ENCODE measurements at regions not wholly inside any gene's neighbourhood (a gene's known extent, or its start where the extent isn't known, plus 50 kb on each side); places are given as distances from the start of the nearest gene placed in this dataset.

GRCh38 chr1:238027366-238027765 lies 136.6 kb upstream of the ZP4 start:
- FAIRE-seq (no peak), DNase-seq (ENCODE audit: extremely low spot score, insufficient read length, low read depth) (no peak)

GRCh38 chr1:238023137-238023536 lies 132.4 kb upstream of the ZP4 start:
- DNase-seq (ENCODE audit: extremely low spot score, insufficient read length, low read depth) (no peak), FAIRE-seq (no peak)

- DNase-seq (ENCODE audit: extremely low spot score, insufficient read length, low read depth), result no peak
- no peak for FAIRE-seq
Measured at GRCh38 chr1:238018214-238018613, 127.5 kb upstream of the ZP4 start.

GRCh38 chr1:238006779-238007178 lies 116.1 kb upstream of the ZP4 start:
- FAIRE-seq (no peak), DNase-seq (ENCODE audit: extremely low spot score, insufficient read length, low read depth) (no peak)

GRCh38 chr1:238005116-238005515 lies 114.4 kb upstream of the ZP4 start:
- no peak for FAIRE-seq

GRCh38 chr1:238001818-238002217 lies 111.1 kb upstream of the ZP4 start:
- DNase-seq (ENCODE audit: extremely low spot score, insufficient read length, low read depth) (no peak), FAIRE-seq (no peak)

More at GRCh38 chr1:238005116-238005515, 114.4 kb upstream of the ZP4 start:
- no peak for DNase-seq (ENCODE audit: extremely low spot score, insufficient read length, low read depth)

GRCh38 chr1:237999426-238000052 lies 108.8 kb upstream of the ZP4 start:
- no peak for FAIRE-seq

GRCh38 chr1:237998581-237998980 lies 107.9 kb upstream of the ZP4 start:
- DNase-seq (ENCODE audit: extremely low spot score, insufficient read length, low read depth) (no peak), FAIRE-seq (no peak)

More at GRCh38 chr1:237999426-238000052, 108.8 kb upstream of the ZP4 start:
- DNase-seq (ENCODE audit: extremely low spot score, insufficient read length, low read depth), result no peak

GRCh38 chr1:237983496-237983895 lies 92.8 kb upstream of the ZP4 start:
- no peak for DNase-seq (ENCODE audit: extremely low spot score, insufficient read length, low read depth)
- FAIRE-seq, result no peak

GRCh38 chr1:237981223-237981622 lies 90.5 kb upstream of the ZP4 start:
- no peak for FAIRE-seq
- DNase-seq (ENCODE audit: extremely low spot score, insufficient read length, low read depth), result no peak

- no peak for FAIRE-seq
- DNase-seq (ENCODE audit: extremely low spot score, insufficient read length, low read depth), result no peak
Measured at GRCh38 chr1:237976331-237976730, 85.6 kb upstream of the ZP4 start.

GRCh38 chr1:237975903-237976302 lies 85.2 kb upstream of the ZP4 start:
- DNase-seq (ENCODE audit: extremely low spot score, insufficient read length, low read depth) (no peak), FAIRE-seq (no peak)

GRCh38 chr1:237975376-237975775 lies 84.7 kb upstream of the ZP4 start:
- no peak for FAIRE-seq
- no peak for DNase-seq (ENCODE audit: extremely low spot score, insufficient read length, low read depth)

- FAIRE-seq (no peak), DNase-seq (ENCODE audit: extremely low spot score, insufficient read length, low read depth) (no peak)
Measured at GRCh38 chr1:237972186-237972585, 81.5 kb upstream of the ZP4 start.

- FAIRE-seq, result no peak
- DNase-seq (ENCODE audit: extremely low spot score, insufficient read length, low read depth), result no peak
Measured at GRCh38 chr1:237962985-237963384, 72.3 kb upstream of the ZP4 start.

GRCh38 chr1:237961754-237962153 lies 71.0 kb upstream of the ZP4 start:
- FAIRE-seq (no peak), DNase-seq (ENCODE audit: extremely low spot score, insufficient read length, low read depth) (no peak)

GRCh38 chr1:237959838-237960237 lies 69.1 kb upstream of the ZP4 start:
- FAIRE-seq, result no peak
- no peak for DNase-seq (ENCODE audit: extremely low spot score, insufficient read length, low read depth)

GRCh38 chr1:237953238-237953637 lies 62.5 kb upstream of the ZP4 start:
- DNase-seq (ENCODE audit: extremely low spot score, insufficient read length, low read depth) (no peak), FAIRE-seq (no peak)

Data from GM18507 (cell line).